Skeletal muscle tissue (tissue), 3 donors: ENCODE measurements at regions not wholly inside any gene's neighbourhood (a gene's known extent, or its start where the extent isn't known, plus 50 kb on each side); places are given as distances from the start of the nearest gene placed in this dataset.
A peak's percentile ranks its signal among the peaks of the same experiment; 100 is the strongest.
"Not testable (repeated sequence)": the region's sequence is repeated elsewhere in the genome, so short reads cannot be mapped to it uniquely, and the experiment has no call there.

ENCODE experiments used
- H3K27ac ChIP-seq: one replicate; pipeline ENCODE4 v1.7.0; 2013; ENCODE audit warnings: mild to moderate bottlenecking, low read depth, low read length, inconsistent platforms
- H3K27me3 ChIP-seq, 3 donors: one replicate each; pipeline ENCODE4 v1.7.0; 2013; ENCODE audit warnings: low read length in 3 of 3; ENCODE audit not compliant: control insufficient read depth in 3 of 3, insufficient read depth in 3 of 3
- H3K36me3 ChIP-seq, 3 donors: one replicate each; pipeline ENCODE4 v1.7.0; 2013; ENCODE audit warnings: low read length in 3 of 3; ENCODE audit not compliant: control insufficient read depth in 3 of 3, insufficient read depth in 3 of 3
- H3K4me1 ChIP-seq, 3 donors: one replicate each; pipeline ENCODE4 v1.7.0; 2013; ENCODE audit warnings: low read length in 3 of 3, mild to moderate bottlenecking in 3 of 3; ENCODE audit not compliant: control insufficient read depth in 3 of 3, insufficient read depth in 3 of 3
- H3K4me3 ChIP-seq, 3 donors: one replicate each; pipeline ENCODE4 v1.7.0; 2013; ENCODE audit warnings: low read length in 3 of 3
- H3K9ac ChIP-seq, 3 donors: one replicate each; pipeline ENCODE4 v1.7.0; 2013; ENCODE audit warnings: low read length in 3 of 3, mild to moderate bottlenecking in 3 of 3, moderate library complexity in 2 of 3, low read depth in 1 of 3
- H3K9me3 ChIP-seq, 3 donors: one replicate each; pipeline ENCODE4 v1.7.0; 2013; ENCODE audit warnings: low read length in 3 of 3; ENCODE audit not compliant: control insufficient read depth in 3 of 3
- donor health status: Osteomylitis.

DNA sequence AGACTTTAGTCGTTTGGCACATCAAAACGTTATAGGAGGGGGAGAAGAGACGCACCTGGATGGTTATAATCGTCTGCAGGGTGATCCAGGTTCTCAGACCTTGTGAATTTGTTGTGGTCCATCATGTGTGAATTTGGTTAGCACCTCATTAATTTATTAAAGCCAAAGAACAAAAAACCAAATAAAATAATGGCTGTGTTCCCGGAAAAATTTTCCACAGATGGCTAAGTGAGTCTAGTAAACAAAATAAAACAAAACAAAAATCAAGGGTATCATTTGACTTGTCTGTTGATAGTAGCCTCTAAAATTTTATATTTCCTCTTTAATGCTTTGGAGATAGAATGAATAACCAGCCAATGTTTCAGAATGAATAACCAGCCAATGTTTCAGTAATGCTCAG lies 119.7 kb downstream of the ACTBL2 start:
- Histone ChIP-seq H3K4me3 (no peak overlapping the region), H3K9me3 (no peaks in the 10 kb centered on the region), H3K9ac (no peak overlapping the region), H3K4me1 (no peaks in the 10 kb centered on the region), H3K27ac (no peak overlapping the region), H3K27me3 (no peaks in the 10 kb centered on the region), H3K36me3 (no peaks in the 10 kb centered on the region)

DNA sequence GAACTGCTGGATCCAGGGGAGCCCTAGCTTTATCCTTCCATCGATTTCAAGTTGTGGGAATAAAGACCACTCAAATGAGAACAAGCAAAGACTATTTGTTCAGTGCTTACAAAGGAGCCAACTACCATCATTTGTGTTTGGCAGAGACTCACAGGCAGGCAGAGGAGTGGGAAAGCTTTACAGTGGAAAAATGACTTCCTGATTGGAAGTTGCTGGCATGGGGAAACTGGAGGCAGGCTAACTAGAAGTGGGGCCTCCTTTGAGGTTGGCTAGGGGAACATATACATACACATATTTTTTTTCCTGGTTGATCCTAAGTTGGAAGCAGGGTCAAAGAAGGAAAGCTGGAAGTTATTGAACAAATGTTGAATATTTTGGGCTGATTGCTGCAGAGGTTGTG lies 121.7 kb downstream of the ACTBL2 start:
- H3K4me1 ChIP-seq = no peaks in the 10 kb centered on the region
- no peak overlapping the region for H3K9ac ChIP-seq
- no peak overlapping the region for H3K4me3 ChIP-seq
- H3K27ac ChIP-seq = no peak overlapping the region
- H3K36me3 ChIP-seq = no peaks in the 10 kb centered on the region
- H3K9me3 ChIP-seq = no peaks in the 10 kb centered on the region
- no peaks in the 10 kb centered on the region for H3K27me3 ChIP-seq

DNA sequence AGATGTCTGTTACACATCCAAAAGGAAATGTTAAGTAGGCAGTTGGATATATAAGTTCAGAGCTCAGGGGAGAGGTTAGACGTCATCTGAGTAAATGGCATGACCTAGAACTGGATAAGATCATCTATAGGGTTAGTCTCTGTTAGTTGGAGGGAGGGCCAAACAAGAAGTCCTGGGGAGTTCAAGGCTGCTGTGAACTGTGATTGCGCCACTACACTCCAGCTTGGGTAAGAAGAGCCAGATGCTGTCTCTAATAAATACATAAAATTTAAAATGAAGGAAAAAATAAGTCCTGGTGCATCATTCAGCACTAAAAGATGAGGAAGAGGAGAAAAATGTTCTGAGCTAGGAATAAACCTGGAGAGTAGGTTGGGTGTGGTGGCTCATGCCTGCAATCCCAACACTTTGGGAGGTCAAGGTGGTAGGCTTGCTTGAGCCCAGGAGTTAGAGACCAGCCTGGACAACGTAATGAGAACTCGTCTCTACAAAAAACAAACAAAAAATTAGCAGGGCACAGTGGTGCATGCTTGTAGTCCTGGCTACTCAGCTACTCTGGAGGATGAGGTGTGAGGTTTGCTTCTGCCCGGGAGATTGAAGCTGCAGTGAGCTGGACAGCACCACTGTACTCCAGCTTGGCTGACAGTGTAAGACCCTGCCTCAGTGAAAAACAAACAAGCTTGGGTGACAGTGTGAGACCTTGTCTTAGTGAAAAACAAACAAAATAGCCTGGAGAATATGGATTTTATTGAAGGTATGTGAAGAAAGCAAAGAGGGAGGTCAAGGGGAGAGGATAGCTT lies 123.6 kb downstream of the ACTBL2 start:
- Histone ChIP-seq H3K4me1 (no peaks in the 10 kb centered on the region), H3K9ac (no peak overlapping the region), H3K9me3 (no peaks in the 10 kb centered on the region), H3K27ac (no peak overlapping the region), H3K27me3 (no peaks in the 10 kb centered on the region), H3K4me3 (no peak overlapping the region), H3K36me3 (no peaks in the 10 kb centered on the region)

DNA sequence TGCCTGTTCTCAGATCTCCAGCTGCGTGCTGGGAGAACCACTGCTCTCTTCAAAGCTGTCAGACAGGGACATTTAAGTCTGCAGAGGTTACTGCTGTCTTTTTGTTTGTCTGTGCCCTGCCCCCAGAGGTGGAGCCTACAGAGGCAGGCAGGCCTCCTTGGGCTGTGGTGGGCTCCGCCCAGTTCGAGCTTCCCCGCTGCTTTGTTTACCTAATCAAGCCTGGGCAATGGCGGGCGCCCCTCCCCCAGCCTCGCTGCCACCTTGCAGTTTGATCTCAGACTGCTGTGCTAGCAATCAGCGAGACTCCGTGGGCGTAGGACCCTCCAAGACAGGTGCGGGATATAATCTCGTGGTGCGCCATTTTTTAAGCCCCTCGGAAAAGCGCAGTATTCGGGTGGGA lies 125.8 kb downstream of the ACTBL2 start:
- H3K36me3 ChIP-seq, H3K4me3 ChIP-seq, H3K4me1 ChIP-seq, H3K9me3 ChIP-seq, H3K27me3 ChIP-seq, H3K27ac ChIP-seq, H3K9ac ChIP-seq: not testable (repeated sequence)

DNA sequence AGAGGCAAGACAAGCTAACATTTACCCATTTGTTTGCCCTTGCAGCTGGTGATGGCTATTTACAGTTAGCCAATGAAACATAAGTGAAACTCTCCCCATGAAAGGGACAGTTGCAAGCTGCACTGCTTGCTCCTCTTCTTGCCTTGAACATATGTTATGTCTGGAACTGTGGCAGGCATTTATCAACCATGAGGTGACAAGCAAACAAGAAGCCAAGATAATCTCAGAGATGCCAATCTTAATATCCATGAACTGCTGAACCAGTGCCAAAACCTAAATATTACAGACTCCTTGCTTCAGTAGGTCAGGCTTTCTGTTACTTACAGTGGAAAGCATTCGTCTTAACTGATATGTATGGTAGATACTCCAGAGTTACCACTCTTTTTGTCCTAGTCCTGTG lies 133.4 kb downstream of the ACTBL2 start:
- no peak overlapping the region for H3K9ac ChIP-seq
- no peaks in the 10 kb centered on the region for H3K9me3 ChIP-seq
- H3K4me3 ChIP-seq = peak overlapping the region in 1 of 3 donors; percentile 9
- no peak overlapping the region for H3K27ac ChIP-seq
- H3K36me3 ChIP-seq = no peaks in the 10 kb centered on the region
- H3K4me1 ChIP-seq = peaks cover 5 to 11% (median 8%) of the 10 kb centered on the region in 3 donors
- H3K27me3 ChIP-seq = no peaks in the 10 kb centered on the region

DNA sequence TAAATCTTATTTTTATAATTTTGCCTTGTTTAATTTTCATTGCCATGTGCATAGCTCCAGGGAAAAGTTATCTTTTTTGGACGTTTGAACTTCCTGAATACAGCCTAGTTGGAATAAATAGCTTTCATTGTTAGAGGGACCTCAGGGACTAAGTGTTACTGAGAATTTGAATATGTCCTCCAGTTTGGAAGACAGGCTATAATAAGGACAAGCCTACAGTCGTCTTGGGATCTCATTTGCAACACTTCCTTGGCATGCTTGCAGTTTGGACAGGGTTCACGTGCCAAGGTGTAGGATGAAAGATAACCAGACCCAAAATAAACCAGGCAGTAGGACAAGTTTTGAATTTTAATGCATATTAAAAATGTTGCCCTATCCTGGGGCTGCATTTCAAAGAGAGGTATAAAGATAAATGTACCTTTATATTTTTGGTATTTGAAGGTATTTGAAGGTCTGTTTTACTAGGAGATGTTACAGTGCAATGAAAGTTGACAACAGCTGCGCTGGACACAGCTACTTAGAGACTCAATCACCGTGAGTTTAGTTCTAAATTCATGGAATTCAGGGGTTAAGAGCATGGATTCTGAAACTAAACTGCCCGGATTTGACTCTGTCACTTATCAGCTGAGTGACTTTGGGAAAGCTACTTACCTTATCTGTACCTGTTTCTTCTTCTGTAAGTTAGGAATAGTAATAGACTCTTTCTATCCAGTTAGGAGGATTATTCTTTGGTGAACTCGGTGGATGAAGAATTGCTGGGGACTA lies 134.1 kb downstream of the ACTBL2 start:
- H3K27me3 ChIP-seq = no peaks in the 10 kb centered on the region
- no peak overlapping the region for H3K27ac ChIP-seq
- H3K36me3 ChIP-seq = no peaks in the 10 kb centered on the region
- peaks cover 5 to 11% (median 8%) of the 10 kb centered on the region in 3 donors for H3K4me1 ChIP-seq
- no peaks in the 10 kb centered on the region for H3K9me3 ChIP-seq
- no peak overlapping the region for H3K9ac ChIP-seq
- H3K4me3 ChIP-seq = peak overlapping the region in 1 of 3 donors; percentile 9

DNA sequence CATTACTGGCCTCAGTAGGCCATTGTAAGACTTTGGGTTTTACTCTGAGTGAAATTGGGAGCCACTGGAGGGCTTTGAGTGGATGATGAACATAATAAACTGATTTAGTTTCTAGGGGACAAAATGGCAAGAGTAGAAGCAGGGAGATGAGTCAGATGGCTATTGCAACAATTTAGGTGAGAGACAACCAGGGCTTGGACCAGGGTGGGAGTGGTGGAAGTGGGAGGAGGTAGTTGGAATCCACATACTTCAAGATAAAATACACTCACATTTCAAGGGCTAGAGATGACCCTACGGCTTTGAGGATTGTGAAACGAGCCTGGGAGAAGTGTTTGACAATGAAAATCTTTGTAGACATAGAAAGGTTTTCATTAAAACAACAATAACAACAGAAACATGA lies 136.3 kb downstream of the ACTBL2 start:
- no peaks in the 10 kb centered on the region for H3K9me3 ChIP-seq
- H3K9ac ChIP-seq = no peak overlapping the region
- H3K27ac ChIP-seq = no peak overlapping the region

DNA sequence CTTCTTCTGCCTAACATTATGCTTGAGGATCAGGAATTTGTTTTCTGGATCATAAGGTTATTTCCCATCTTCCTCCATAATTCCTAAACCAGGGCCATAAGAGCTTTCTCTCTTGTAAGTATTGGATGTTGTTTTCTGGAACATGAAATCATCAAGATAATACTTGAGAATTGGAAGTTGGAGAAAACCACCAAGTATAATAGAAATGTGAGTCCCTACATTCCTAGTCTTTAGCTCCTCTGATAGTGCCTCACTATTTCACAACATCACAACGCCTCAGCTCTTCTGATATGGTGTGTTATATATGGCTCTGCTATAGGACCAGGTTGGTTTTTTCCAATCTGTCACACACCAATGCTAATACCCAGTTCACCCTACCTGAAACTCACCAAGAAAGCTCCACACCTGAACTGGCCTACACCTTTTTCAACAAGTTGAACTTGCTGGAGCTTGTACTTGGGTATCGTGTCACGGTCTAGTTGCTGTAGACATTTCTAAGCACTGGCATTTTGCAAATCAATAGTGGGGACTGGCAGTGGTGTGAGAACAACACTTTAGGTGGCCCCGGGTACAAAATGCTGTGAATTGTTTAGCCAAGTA lies 141.1 kb downstream of the ACTBL2 start:
- Histone ChIP-seq H3K27me3 (no peaks in the 10 kb centered on the region), H3K4me3 (no peak overlapping the region), H3K9me3 (no peaks in the 10 kb centered on the region), H3K4me1 (peaks cover 0 to 4% (median 0%) of the 10 kb centered on the region in 3 donors), H3K9ac (no peak overlapping the region), H3K36me3 (no peaks in the 10 kb centered on the region), H3K27ac (no peak overlapping the region)

More for the DNA sequence above, 136.3 kb downstream of the ACTBL2 start:
- Histone ChIP-seq H3K27me3 (no peaks in the 10 kb centered on the region), H3K4me1 (peaks cover 5 to 11% (median 8%) of the 10 kb centered on the region in 3 donors), H3K4me3 (no peak overlapping the region), H3K36me3 (no peaks in the 10 kb centered on the region)

DNA sequence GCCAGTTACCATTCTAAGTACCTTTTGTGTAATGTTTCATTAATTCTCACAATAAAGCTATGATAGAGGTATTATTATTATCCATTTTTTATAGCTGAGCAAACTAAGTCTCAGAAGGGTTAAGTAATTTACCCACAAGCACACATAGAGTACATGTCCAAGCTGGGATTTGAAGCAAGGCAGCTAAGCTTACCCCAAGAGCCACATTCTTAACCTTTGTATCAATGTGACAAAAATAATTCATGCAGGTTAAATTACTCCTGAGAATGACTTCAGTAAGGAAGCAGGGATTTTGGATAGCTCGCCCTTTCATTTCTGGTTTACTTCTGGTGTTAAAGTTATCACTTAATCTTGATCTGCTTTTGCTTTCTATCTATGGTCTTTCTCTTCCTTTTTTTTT lies 141.9 kb downstream of the ACTBL2 start:
- no peaks in the 10 kb centered on the region for H3K9me3 ChIP-seq
- no peaks in the 10 kb centered on the region for H3K27me3 ChIP-seq
- H3K36me3 ChIP-seq = no peaks in the 10 kb centered on the region
- H3K27ac ChIP-seq = no peak overlapping the region
- H3K9ac ChIP-seq = no peak overlapping the region
- H3K4me3 ChIP-seq = no peak overlapping the region
- peaks cover 0 to 4% (median 0%) of the 10 kb centered on the region in 3 donors for H3K4me1 ChIP-seq

DNA sequence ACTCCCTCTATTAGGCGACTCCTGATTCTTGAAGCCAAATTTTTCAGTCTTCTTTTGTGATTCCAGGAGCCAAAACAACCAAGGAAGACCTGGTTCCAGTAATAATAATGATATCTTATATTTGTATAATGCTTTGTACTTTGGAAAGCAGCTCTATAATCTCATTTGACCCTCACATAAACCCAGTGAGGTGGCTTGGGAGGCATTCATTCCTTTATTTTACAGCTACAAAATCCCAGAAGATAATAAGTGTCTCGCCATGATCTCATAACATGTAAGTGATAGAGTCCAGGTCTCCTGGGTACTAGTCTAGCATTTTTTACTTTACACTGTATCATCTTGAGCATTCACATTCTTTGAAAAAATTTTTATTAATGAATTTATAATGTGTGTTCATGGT lies 143.1 kb downstream of the ACTBL2 start:
- Histone ChIP-seq H3K4me3 (no peak overlapping the region), H3K9ac (no peak overlapping the region), H3K4me1 (peaks cover 0 to 4% (median 0%) of the 10 kb centered on the region in 3 donors), H3K36me3 (no peaks in the 10 kb centered on the region), H3K27me3 (no peaks in the 10 kb centered on the region), H3K9me3 (no peaks in the 10 kb centered on the region), H3K27ac (no peak overlapping the region)
